IMR-90 (cell line): ENCODE measurements at regions not wholly inside any gene's neighbourhood (a gene's known extent, or its start where the extent isn't known, plus 50 kb on each side); places are given as distances from the start of the nearest gene placed in this dataset.

ENCODE experiments used
- ATAC-seq: fragments of 200-7000 bp; cut with Tn5 transposase; 2 replicates; pipeline ENCODE4 v1.9.1; 2020; ENCODE audit warnings: low read depth, mild to moderate bottlenecking, moderate library complexity
- BruUV-seq: library from RNA; stranded (reverse); fragments of 400-500 nt; replicated peaks from 2 replicates; lab custom pipeline; 2021; lab: Mats Ljungman, UMichigan
- CTCF ChIA-PET: fragments of 300-600 bp; formaldehyde crosslinking; extraction: SDS; loops from one replicate; lab custom pipeline; 2021; ENCODE audit warnings: antibody characterized with exemption; lab: Yijun Ruan, JAX
- POLR2A ChIA-PET: fragments of 300-600 bp; sonication (Branson Sonifier 250); formaldehyde crosslinking; loops from one replicate; lab custom pipeline; 2022; ENCODE audit warnings: antibody characterized with exemption; ENCODE audit not compliant: unreplicated experiment; lab: Charles Lee
- DNase-seq: peaks from one replicate; pipeline ENCODE4 v3.0.0; 2013
- H2AFZ ChIP-seq: replicated peaks from 2 replicates; pipeline ENCODE3; 2013; ENCODE audit warnings: low read length, mild to moderate bottlenecking; ENCODE audit not compliant: poor library complexity
- H2AK5ac ChIP-seq: 2 replicates; pipeline ENCODE4 v1.6.1; 2013; ENCODE audit warnings: low read depth, low read length, inconsistent platforms
- H2AK9ac ChIP-seq: replicated peaks from 2 replicates; pipeline ENCODE3; 2013; ENCODE audit warnings: mild to moderate bottlenecking, low read depth, low read length, moderate library complexity; ENCODE audit not compliant: poor library complexity
- H2BK120ac ChIP-seq: 2 replicates; pipeline ENCODE4 v1.6.1; 2013; ENCODE audit warnings: low read depth, low read length, inconsistent platforms
- H2BK15ac ChIP-seq: 3 replicates; pipeline ENCODE4 v1.6.1; 2013; ENCODE audit warnings: low read depth, low read length, inconsistent platforms
- H2BK20ac ChIP-seq: 2 replicates; pipeline ENCODE4 v1.6.1; 2013; ENCODE audit warnings: low read depth, mild to moderate bottlenecking, inconsistent platforms, low read length, moderate library complexity
- H2BK5ac ChIP-seq: 2 replicates; pipeline ENCODE4 v1.6.1; 2013; ENCODE audit warnings: mild to moderate bottlenecking, low read depth, low read length, inconsistent platforms; ENCODE audit not compliant: poor library complexity, severe bottlenecking
- H3K14ac ChIP-seq: replicated peaks from 2 replicates; pipeline ENCODE4 v1.6.1; 2013; ENCODE audit warnings: low read depth, low read length, inconsistent platforms
- H3K18ac ChIP-seq: 2 replicates; pipeline ENCODE4 v1.6.1; 2013; ENCODE audit warnings: low read depth, low read length, control low read depth
- H3K23ac ChIP-seq: 2 replicates; pipeline ENCODE4 v1.6.1; 2013; ENCODE audit warnings: low read depth, low read length, inconsistent platforms
- H3K27ac ChIP-seq: 2 replicates; pipeline ENCODE4 v1.5.1; 2013; ENCODE audit warnings: mild to moderate bottlenecking, control low read depth, low read length; ENCODE audit not compliant: insufficient read depth
- H3K27me3 ChIP-seq: 2 replicates; pipeline ENCODE4 v1.6.1; 2013; ENCODE audit warnings: low read length; ENCODE audit not compliant: control insufficient read depth, insufficient read depth
- H3K36me3 ChIP-seq: 2 replicates; pipeline ENCODE4 v1.6.1; 2013; ENCODE audit warnings: low read length, mixed read lengths; ENCODE audit not compliant: control insufficient read depth, insufficient read depth
- H3K4ac ChIP-seq: 2 replicates; pipeline ENCODE4 v1.6.1; 2013; ENCODE audit warnings: low read depth, low read length, inconsistent platforms
- H3K4me1 ChIP-seq: 2 replicates; pipeline ENCODE4 v1.6.1; 2013; ENCODE audit warnings: low read length, mixed read lengths; ENCODE audit not compliant: control insufficient read depth, insufficient read depth
- H3K4me2 ChIP-seq: 2 replicates; pipeline ENCODE4 v1.6.1; 2013; ENCODE audit warnings: low read depth, mild to moderate bottlenecking, control low read depth, low read length, moderate library complexity
- H3K4me3 ChIP-seq: 2 replicates; pipeline ENCODE4 v1.5.1; 2013; ENCODE audit warnings: low read depth, mild to moderate bottlenecking, control low read depth, low read length, moderate library complexity; ENCODE audit not compliant: insufficient read depth
- H3K56ac ChIP-seq: 2 replicates; pipeline ENCODE4 v1.6.1; 2013; ENCODE audit warnings: low read length, inconsistent platforms; ENCODE audit not compliant: insufficient read depth; ENCODE audit errors: extremely low read depth
- H3K79me1 ChIP-seq, 2 experiments: 2 replicates each; pipeline ENCODE4 v1.6.1; 2013; ENCODE audit warnings: low read length in 2 of 2, inconsistent platforms in 1 of 2, low read depth in 1 of 2
- H3K9ac ChIP-seq: 2 replicates; pipeline ENCODE4 v1.6.1; 2013; ENCODE audit warnings: low read depth, low read length, control low read depth
- H3K9me1 ChIP-seq: 2 replicates; pipeline ENCODE4 v1.6.1; 2013; ENCODE audit warnings: low read length, inconsistent platforms; ENCODE audit not compliant: insufficient read depth
- H3K9me3 ChIP-seq: 2 replicates; pipeline ENCODE4 v1.6.1; 2013; ENCODE audit warnings: low read length; ENCODE audit not compliant: control insufficient read depth, insufficient read depth
- H4K20me1 ChIP-seq: 2 replicates; pipeline ENCODE4 v1.6.1; 2013; ENCODE audit warnings: low read length, inconsistent platforms; ENCODE audit not compliant: insufficient read depth
- H4K5ac ChIP-seq: 2 replicates; pipeline ENCODE4 v1.6.1; 2013; ENCODE audit warnings: mild to moderate bottlenecking, low read depth, low read length, control low read depth
- H4K8ac ChIP-seq, 2 experiments: 2 replicates each; pipeline ENCODE4 v1.6.1; 2013; ENCODE audit warnings: low read depth in 2 of 2, low read length in 2 of 2, control low read depth in 1 of 2, inconsistent platforms in 1 of 2
- H4K91ac ChIP-seq: 2 replicates; pipeline ENCODE4 v1.6.1; 2013; ENCODE audit warnings: low read depth, low read length, inconsistent platforms; ENCODE audit not compliant: insufficient read depth
- CHD1 ChIP-seq: IDR thresholded peaks from 2 replicates; pipeline ENCODE4 v1.6.1; 2012; ENCODE audit warnings: low read depth, low read length, improper control_type of control experiment
- ELK1 ChIP-seq: fragments of 150-350 bp; IDR thresholded peaks from 2 replicates; pipeline ENCODE4 v1.6.1; 2016; ENCODE audit warnings: low read depth, mild to moderate bottlenecking, low read length, moderate library complexity, borderline replicate concordance
- POLR2A ChIP-seq: IDR thresholded peaks from 2 replicates; pipeline ENCODE4 v1.6.1; 2012; ENCODE audit warnings: mild to moderate bottlenecking, low read depth, low read length
- SMC3 ChIP-seq: fragments of 150-350 bp; IDR thresholded peaks from 2 replicates; pipeline ENCODE4 v1.6.1; 2016; ENCODE audit warnings: low read depth, mild to moderate bottlenecking, antibody characterized with exemption, low read length, moderate library complexity
- WGBS, 2 experiments: methylation state at CpG; one replicate each; pipeline versions ENCODE4 v1.1.5 to v1.1.7; 2013; ENCODE audit warnings: missing lambda C conversion rate in 2 of 2; ENCODE audit not compliant: insufficient read length in 1 of 2; ENCODE audit errors: extremely low coverage in 2 of 2; 5-methylcytosine and 5-hydroxymethylcytosine counted together
- dilution Hi-C: fragments of 300-500 bp; cut with HindIII; formaldehyde crosslinking; loops from one replicate; pipeline ENCODE4 v1.14.3; 2018; ENCODE audit warnings: low sequenced_read_pairs; ENCODE audit not compliant: unreplicated experiment
- in situ Hi-C: fragments of 300-500 bp; cut with MboI; formaldehyde crosslinking; loops from 3 replicates; pipeline ENCODE4 v1.14.3; 2019; ENCODE audit warnings: low sequenced_read_pairs, inconsistent platforms, mixed read lengths
- intact Hi-C: fragments of 100-400 bp; cut with micrococcal nuclease; formaldehyde crosslinking; loops from 2 replicates; pipeline ENCODE4 v1.10.0; 2022
- TF ChIP-seq, protein P1 (sequence below): conservative IDR thresholded peaks from 2 replicates; pipeline ENCODE4 v1.5.1; 2012; ENCODE audit warnings: mild to moderate bottlenecking, low read depth, low read length, improper control_type of control experiment

DNA sequence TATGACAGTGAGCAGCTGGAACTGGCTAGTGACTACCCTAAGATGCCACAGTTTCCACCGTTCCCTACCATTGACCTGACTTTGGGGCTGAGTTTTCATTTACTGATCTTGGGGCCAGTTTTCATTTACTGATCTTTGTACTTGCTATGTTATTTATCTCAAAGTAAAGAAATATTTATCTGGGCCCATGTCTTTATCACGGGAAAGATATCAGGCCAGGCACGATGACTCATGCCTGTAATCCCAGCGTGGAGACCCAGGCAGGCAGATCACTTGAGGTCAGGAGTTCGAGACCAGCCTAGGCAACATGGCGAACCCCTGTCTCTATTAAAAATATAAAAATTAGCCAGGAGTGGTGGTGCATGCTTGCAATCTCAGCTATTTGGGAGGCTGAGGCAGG, 83.5 kb downstream of the EOMES start:
- dilution Hi-C loops = no loop called here
- H2AK9ac ChIP-seq = no peak overlapping the region
- H3K9me3 ChIP-seq = no peaks in the 10 kb centered on the region
- no peak overlapping the region for H3K56ac ChIP-seq
- CTCF ChIA-PET = no interaction called here
- no peak overlapping the region for H2BK20ac ChIP-seq
- no peak overlapping the region for H3K23ac ChIP-seq
- H3K9ac ChIP-seq = no peak overlapping the region
- no peak overlapping the region for H4K5ac ChIP-seq
- no peak overlapping the region for H4K8ac ChIP-seq
- DNase-seq (no peak), ATAC-seq (no peak)
- H3K18ac ChIP-seq = no peak overlapping the region
- no peak overlapping the region for H2BK5ac ChIP-seq
- no peak overlapping the region for H3K4ac ChIP-seq
- no peaks in the 10 kb centered on the region for H3K27me3 ChIP-seq
- H4K20me1 ChIP-seq = no peaks in the 10 kb centered on the region
- WGBS, 2 experiments = no CpG with 5 or more reads among the region's 6 CpGs
- POLR2A ChIA-PET = no interaction called here
- H3K14ac ChIP-seq = no peak overlapping the region
- no peak overlapping the region for H3K4me3 ChIP-seq
- H2AFZ ChIP-seq = no peak overlapping the region
- H2BK120ac ChIP-seq = no peak overlapping the region
- no peak overlapping the region for H3K4me2 ChIP-seq
- BruUV-seq = no TSS peak
- no peak overlapping the region for H4K91ac ChIP-seq
- TF ChIP-seq SMC3 (no peak), POLR2A (no peak), ELK1 (no peak), CHD1 (no peak)
- TF ChIP-seq, protein P1, sequence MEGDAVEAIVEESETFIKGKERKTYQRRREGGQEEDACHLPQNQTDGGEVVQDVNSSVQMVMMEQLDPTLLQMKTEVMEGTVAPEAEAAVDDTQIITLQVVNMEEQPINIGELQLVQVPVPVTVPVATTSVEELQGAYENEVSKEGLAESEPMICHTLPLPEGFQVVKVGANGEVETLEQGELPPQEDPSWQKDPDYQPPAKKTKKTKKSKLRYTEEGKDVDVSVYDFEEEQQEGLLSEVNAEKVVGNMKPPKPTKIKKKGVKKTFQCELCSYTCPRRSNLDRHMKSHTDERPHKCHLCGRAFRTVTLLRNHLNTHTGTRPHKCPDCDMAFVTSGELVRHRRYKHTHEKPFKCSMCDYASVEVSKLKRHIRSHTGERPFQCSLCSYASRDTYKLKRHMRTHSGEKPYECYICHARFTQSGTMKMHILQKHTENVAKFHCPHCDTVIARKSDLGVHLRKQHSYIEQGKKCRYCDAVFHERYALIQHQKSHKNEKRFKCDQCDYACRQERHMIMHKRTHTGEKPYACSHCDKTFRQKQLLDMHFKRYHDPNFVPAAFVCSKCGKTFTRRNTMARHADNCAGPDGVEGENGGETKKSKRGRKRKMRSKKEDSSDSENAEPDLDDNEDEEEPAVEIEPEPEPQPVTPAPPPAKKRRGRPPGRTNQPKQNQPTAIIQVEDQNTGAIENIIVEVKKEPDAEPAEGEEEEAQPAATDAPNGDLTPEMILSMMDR = no peak
- no peak overlapping the region for H2AK5ac ChIP-seq
- no peak overlapping the region for H3K27ac ChIP-seq
- intact Hi-C loops = no loop called here
- peaks cover 0 to 3% of the 10 kb centered on the region in 2 experiments; a peak in 1 of 4 replicates for H3K79me1 ChIP-seq
- no peaks in the 10 kb centered on the region for H3K36me3 ChIP-seq
- H3K9me1 ChIP-seq = peaks cover 9% of the 10 kb centered on the region
- H3K4me1 ChIP-seq = peaks cover 6% of the 10 kb centered on the region
- in situ Hi-C loops = no loop called here
- no peak overlapping the region for H2BK15ac ChIP-seq
